Heart left ventricle (tissue), 13 donors: ENCODE measurements at regions not wholly inside any gene's neighbourhood (a gene's known extent, or its start where the extent isn't known, plus 50 kb on each side); places are given as distances from the start of the nearest gene placed in this dataset.

Experiments used
- CTCF ChIP-seq, 12 donors: fragments of 200-600 bp; sonication (generic) in 4 of 12; IDR thresholded peaks; one replicate each; pipeline versions ENCODE4 v1.5.0 to v1.8.0; 2018 to 2022; ENCODE audit warnings: antibody characterized with exemption in 12 of 12, mild to moderate bottlenecking in 5 of 12
- POLR2A ChIP-seq, 2 donors: fragments of 450-650 bp; IDR thresholded peaks; one replicate each; pipeline ENCODE4 v1.6.1; 2017; ENCODE audit warnings: antibody characterized with exemption in 2 of 2, mild to moderate bottlenecking in 2 of 2, moderate library complexity in 2 of 2
- donor health status: ischemic (EF 13 %, LVEDD 7.1; RV severe dilation, severe dysfunction).
- donor health status: DM: no; HTN: yes; CAD: no.
- donor health status: DM: no; HTN: no; CAD: no.
- donor health status: ischemic (EF 25% LVEDD 6.9; RV normal size, moderate dysfunction).
- donor health status: ischemic (EF 25% LVEDD 5.7; RV mildly dilated, moderate dysfunction).
- donor health status: ischemic (EF 35%, LVEDD 5.7; RV mildly dilated, moderate dysfunction).
- donor health status: nonischemic (EF 11% LVEDD 7.7; RV severe dilation, severe dysfunction).
- donor health status: DM: yes; HTN: yes; CAD: no.
- donor health status: PGD.
- donor health status: ischemic (EF 29% LVEDD 5.4; RV normal size, mild dysfunction).
- donor health status: nonischemic (EF 23%, LVEDD 6.1; RV moderate dilation, normal function).

DNA sequence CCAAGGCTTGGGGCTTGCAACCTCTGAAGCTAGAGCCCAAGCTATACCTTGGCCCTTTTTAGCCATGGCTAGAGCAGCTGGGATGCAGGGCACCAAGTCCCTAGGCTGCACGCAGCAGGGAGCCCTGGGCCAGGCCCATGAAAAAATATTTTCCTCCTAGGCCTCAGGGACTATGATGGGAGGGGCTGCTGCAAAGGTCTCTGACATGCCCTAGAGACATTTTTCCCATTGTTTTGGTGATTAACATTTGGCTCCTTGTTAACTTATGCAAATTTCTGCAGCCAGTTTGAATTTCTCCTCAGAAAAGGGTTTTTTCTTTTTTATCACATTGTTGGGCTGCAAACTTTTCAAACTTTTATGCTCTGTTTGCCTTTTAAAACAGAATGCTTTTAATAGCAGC lies 56.9 kb upstream of the LHCGR start:
- TF ChIP-seq CTCF (IDR thresholded peaks at IDR 0.05) (no peak), POLR2A (IDR thresholded peaks at IDR 0.05) (no peak)
